H9 (cell line): ENCODE measurements at regions not wholly inside any gene's neighbourhood (a gene's known extent, or its start where the extent isn't known, plus 50 kb on each side); places are given as distances from the start of the nearest gene placed in this dataset.

Experiments
- DNase-seq: peaks from one replicate; pipeline ENCODE4 v3.0.0-alpha.2; 2017
- H2AFZ ChIP-seq: one replicate; pipeline ENCODE4 v1.6.1; 2013; ENCODE audit warnings: mild to moderate bottlenecking, low read length, control low read depth, moderate library complexity
- H2AK5ac ChIP-seq: 2 replicates; pipeline ENCODE4 v1.6.1; 2013; ENCODE audit warnings: low read length, control low read depth, mixed read lengths; ENCODE audit not compliant: insufficient read length
- H2BK120ac ChIP-seq: one replicate; pipeline ENCODE4 v1.6.1; 2013; ENCODE audit warnings: low read depth, mild to moderate bottlenecking, low read length, control low read depth, inconsistent platforms; ENCODE audit not compliant: poor library complexity, severe bottlenecking
- H2BK12ac ChIP-seq: 2 replicates; pipeline ENCODE4 v1.6.1; 2013; ENCODE audit warnings: low read length, control low read depth, mixed read lengths, low read depth; ENCODE audit not compliant: insufficient read length
- H2BK15ac ChIP-seq: 2 replicates; pipeline ENCODE4 v1.6.1; 2013; ENCODE audit warnings: low read depth, low read length, control low read depth
- H2BK20ac ChIP-seq: one replicate; pipeline ENCODE4 v1.6.1; 2013; ENCODE audit warnings: low read depth, mild to moderate bottlenecking, low read length, control low read depth, inconsistent platforms; ENCODE audit not compliant: poor library complexity, severe bottlenecking
- H2BK5ac ChIP-seq: 2 replicates; pipeline ENCODE4 v1.6.1; 2013; ENCODE audit warnings: low read length, control low read depth, mixed read lengths; ENCODE audit not compliant: insufficient read length
- H3K14ac ChIP-seq: 2 replicates; pipeline ENCODE4 v1.6.1; 2013; ENCODE audit warnings: low read length, control low read depth; ENCODE audit not compliant: insufficient read depth
- H3K18ac ChIP-seq: 2 replicates; pipeline ENCODE4 v1.6.1; 2013; ENCODE audit warnings: low read depth, mild to moderate bottlenecking, mixed read lengths, low read length, control low read depth; ENCODE audit not compliant: insufficient read length
- H3K23ac ChIP-seq: 2 replicates; pipeline ENCODE4 v1.6.1; 2013; ENCODE audit warnings: low read length, control low read depth, mixed read lengths, low read depth; ENCODE audit not compliant: insufficient read length
- H3K23me2 ChIP-seq: 2 replicates; pipeline ENCODE4 v1.6.1; 2013; ENCODE audit warnings: low read depth, mild to moderate bottlenecking, mixed read lengths, low read length, control low read depth; ENCODE audit not compliant: insufficient read length, poor library complexity, severe bottlenecking
- H3K27ac ChIP-seq: 2 replicates; pipeline ENCODE4 v1.5.1; 2013; ENCODE audit warnings: low read length, control low read depth, mixed read lengths, low read depth; ENCODE audit not compliant: insufficient read length
- H3K27me3 ChIP-seq: 2 replicates; pipeline ENCODE4 v1.6.1; 2013; ENCODE audit warnings: low read length, control low read depth, inconsistent platforms; ENCODE audit not compliant: insufficient read depth
- H3K4ac ChIP-seq: 2 replicates; pipeline ENCODE4 v1.6.1; 2013; ENCODE audit warnings: low read depth, mild to moderate bottlenecking, control low read depth, inconsistent platforms, low read length, moderate library complexity
- H3K4me1 ChIP-seq: 2 replicates; pipeline ENCODE4 v1.6.1; 2013; ENCODE audit warnings: low read length, control low read depth, inconsistent platforms; ENCODE audit not compliant: insufficient read depth
- H3K4me2 ChIP-seq: 2 replicates; pipeline ENCODE4 v1.6.1; 2013; ENCODE audit warnings: low read length, control low read depth, mixed read lengths; ENCODE audit not compliant: insufficient read length, insufficient read depth
- H3K56ac ChIP-seq: 2 replicates; pipeline ENCODE4 v1.6.1; 2013; ENCODE audit warnings: low read depth, mild to moderate bottlenecking, mixed read lengths, low read length, control low read depth; ENCODE audit not compliant: insufficient read length
- H3K79me1 ChIP-seq: 2 replicates; pipeline ENCODE4 v1.6.1; 2013; ENCODE audit warnings: low read depth, mild to moderate bottlenecking, moderate library complexity, low read length, control low read depth, inconsistent platforms; ENCODE audit not compliant: insufficient read depth, poor library complexity, severe bottlenecking
- H3K79me2 ChIP-seq: 2 replicates; pipeline ENCODE4 v1.6.1; 2013; ENCODE audit warnings: low read length, control low read depth, inconsistent platforms; ENCODE audit not compliant: insufficient read depth
- H3K9ac ChIP-seq: 2 replicates; pipeline ENCODE4 v1.6.1; 2013; ENCODE audit warnings: low read length, control low read depth, mixed read lengths; ENCODE audit not compliant: insufficient read length; ENCODE audit errors: extremely low read depth
- H3K9me3 ChIP-seq: one replicate; pipeline ENCODE4 v1.6.1; 2013; ENCODE audit warnings: low read depth, low read length, inconsistent platforms; ENCODE audit not compliant: control insufficient read depth
- H3T11ph ChIP-seq: one replicate; pipeline ENCODE4 v1.6.1; 2013; ENCODE audit warnings: mild to moderate bottlenecking, low read length, control low read depth, inconsistent platforms
- H4K20me1 ChIP-seq: one replicate; pipeline ENCODE4 v1.6.1; 2013; ENCODE audit not compliant: control insufficient read depth, insufficient read length, insufficient read depth
- H4K5ac ChIP-seq: 2 replicates; pipeline ENCODE4 v1.6.1; 2013; ENCODE audit warnings: low read depth, mild to moderate bottlenecking, mixed read lengths, low read length, control low read depth; ENCODE audit not compliant: insufficient read length
- H4K8ac ChIP-seq: replicated peaks from 2 replicates; pipeline ENCODE4 v1.6.1; 2013; ENCODE audit warnings: low read length, control low read depth, mixed read lengths, low read depth; ENCODE audit not compliant: insufficient read length
- H4K91ac ChIP-seq: 2 replicates; pipeline ENCODE4 v1.6.1; 2013; ENCODE audit warnings: low read depth, mild to moderate bottlenecking, moderate library complexity, mixed read lengths, low read length, control low read depth; ENCODE audit not compliant: insufficient read length
- H3K27ac Mint-ChIP-seq, 3 experiments: 2 replicates in 2 of 3; 3 replicates in 1 of 3; pipeline ENCODE4 v1.8.0; 2020 to 2021; ENCODE audit warnings: mixed read lengths in 3 of 3, mild to moderate bottlenecking in 1 of 3, moderate library complexity in 1 of 3
- H3K27me3 Mint-ChIP-seq: 2 replicates; pipeline ENCODE4 v1.8.0; 2021; ENCODE audit warnings: low read depth, mild to moderate bottlenecking, moderate library complexity, mixed read lengths
- H3K36me3 Mint-ChIP-seq, 3 experiments: 2 replicates in 2 of 3; 3 replicates in 1 of 3; pipeline ENCODE4 v1.8.0; 2020 to 2021; ENCODE audit warnings: low read depth in 3 of 3, mixed read lengths in 3 of 3; ENCODE audit not compliant: insufficient read depth in 1 of 3
- H3K4me1 Mint-ChIP-seq, 2 experiments: 2 replicates each; pipeline ENCODE4 v1.8.0; 2020; ENCODE audit warnings: mixed read lengths in 2 of 2
- H3K4me3 Mint-ChIP-seq, 2 experiments: 2 replicates in 1 of 2; 3 replicates in 1 of 2; pipeline ENCODE4 v1.8.0; 2020 to 2021; ENCODE audit warnings: mild to moderate bottlenecking in 2 of 2, mixed read lengths in 2 of 2, moderate library complexity in 1 of 2
- H3K9me3 Mint-ChIP-seq, 2 experiments: 2 replicates in 1 of 2; 3 replicates in 1 of 2; pipeline ENCODE4 v1.8.0; 2020; ENCODE audit warnings: mild to moderate bottlenecking in 2 of 2, mixed read lengths in 2 of 2, moderate library complexity in 1 of 2
- CTCF ChIP-seq: fragments of 200-600 bp; sonication (generic); conservative IDR thresholded peaks from 3 replicates; pipeline ENCODE4 v1.8.0; 2021; ENCODE audit warnings: antibody characterized with exemption, mild to moderate bottlenecking
- WGBS: extraction: QIAGEN DNeasy Blood & Tissue Kit; methylation state at CpG from one replicate; pipeline ENCODE4 v1.1.7; 2013; ENCODE audit warnings: missing lambda C conversion rate, low lambda C conversion rate, mixed read lengths; ENCODE audit not compliant: insufficient read length; ENCODE audit errors: extremely low coverage; 5-methylcytosine and 5-hydroxymethylcytosine counted together

- no peak overlapping the region for H2BK20ac ChIP-seq
- no peaks in the 10 kb centered on the region for H3K9me3 ChIP-seq
- H4K8ac ChIP-seq = no peak overlapping the region
- H3T11ph ChIP-seq = no peak overlapping the region
- no peak overlapping the region for H2AFZ ChIP-seq
- Mint-ChIP-seq H3K27me3 (peaks cover 28% of the 10 kb centered on the region), H3K36me3 (no peaks in the 10 kb centered on the region; a peak in 1 of 7 replicates), H3K27ac (no peak overlapping the region), H3K4me1 (peaks cover 0 to 9% of the 10 kb centered on the region in 2 experiments; a peak in 2 of 4 replicates), H3K4me3 (no peak overlapping the region), H3K9me3 (no peaks in the 10 kb centered on the region)
- H3K18ac ChIP-seq = no peak overlapping the region
- H3K56ac ChIP-seq = no peak overlapping the region
- no peak for DNase-seq
- H3K4me2 ChIP-seq = no peak overlapping the region
- no peaks in the 10 kb centered on the region for H3K27me3 ChIP-seq
- no peak overlapping the region for H2BK15ac ChIP-seq
- no peak overlapping the region for H3K27ac ChIP-seq
- H2BK5ac ChIP-seq = no peak overlapping the region
- WGBS = no CpG with 5 or more reads among the region's 3 CpGs
- no peak overlapping the region for H2BK120ac ChIP-seq
- no peak overlapping the region for H3K4ac ChIP-seq
- no peaks in the 10 kb centered on the region for H4K20me1 ChIP-seq
- no peak overlapping the region for H3K9ac ChIP-seq
- H3K79me1 ChIP-seq = no peaks in the 10 kb centered on the region
- H2BK12ac ChIP-seq = no peak overlapping the region
- H3K14ac ChIP-seq = no peak overlapping the region
- no peaks in the 10 kb centered on the region for H3K23me2 ChIP-seq
- H3K23ac ChIP-seq = no peak overlapping the region
- no peak overlapping the region for H4K5ac ChIP-seq
- no peaks in the 10 kb centered on the region for H3K79me2 ChIP-seq
- no peak for TF ChIP-seq CTCF
- no peaks in the 10 kb centered on the region for H3K4me1 ChIP-seq
- no peak overlapping the region for H4K91ac ChIP-seq
- H2AK5ac ChIP-seq = no peak overlapping the region
Observed at GRCh38 chr15:93257920-93258319, 168.9 kb upstream of the RGMA start.
